Breast epithelium (tissue), 3 donors: ENCODE measurements at regions not wholly inside any gene's neighbourhood (a gene's known extent, or its start where the extent isn't known, plus 50 kb on each side); places are given as distances from the start of the nearest gene placed in this dataset.

Experiments used
- CTCF ChIP-seq, 3 donors: fragments of 450-650 bp; IDR thresholded peaks; one replicate each; pipeline ENCODE4 v1.5.1; 2016 to 2017; ENCODE audit warnings: antibody characterized with exemption in 3 of 3, mild to moderate bottlenecking in 3 of 3, moderate library complexity in 3 of 3
- POLR2A ChIP-seq: fragments of 450-650 bp; IDR thresholded peaks from one replicate; pipeline ENCODE4 v1.6.1; 2016; ENCODE audit warnings: antibody characterized with exemption, mild to moderate bottlenecking, moderate library complexity
- POLR2AphosphoS5 ChIP-seq, 3 donors: sonication (generic); formaldehyde crosslinking; IDR thresholded peaks; one replicate each; pipeline ENCODE4 v1.6.1; 2017; ENCODE audit warnings: antibody characterized with exemption in 3 of 3

- TF ChIP-seq POLR2A: no peak
- TF ChIP-seq CTCF (IDR thresholded peaks at IDR 0.05): no peak
- no peak for TF ChIP-seq POLR2AphosphoS5 (IDR thresholded peaks at IDR 0.05)
Measured at GRCh38 chr22:49499433-49500075, 328.1 kb downstream of the BRD1 start.
